ENCODE measurements at regions not wholly inside any gene's neighbourhood (a gene's known extent, or its start where the extent isn't known, plus 50 kb on each side); places are given as distances from the start of the nearest gene placed in this dataset.

- no peak for DNase-seq
Observed at GRCh38 chr2:12062053-12062395, 315.6 kb downstream of the LPIN1 start.

- no peak for DNase-seq
Observed at GRCh38 chr2:12063210-12063609, 316.8 kb downstream of the LPIN1 start.

GRCh38 chr2:12064153-12064552 is 317.7 kb downstream of the LPIN1 start:
- DNase-seq: no peak

- no peak for DNase-seq
Observed at GRCh38 chr2:12066116-12066515, 319.7 kb downstream of the LPIN1 start.

GRCh38 chr2:12066986-12067385 is 320.6 kb downstream of the LPIN1 start:
- DNase-seq: no peak

GRCh38 chr2:12068796-12069538 is 322.5 kb downstream of the LPIN1 start:
- no peak for DNase-seq

- no peak for DNase-seq
Observed at GRCh38 chr2:12070153-12070552, 323.7 kb downstream of the LPIN1 start.

- no peak for DNase-seq
Observed at GRCh38 chr2:12070581-12070980, 324.1 kb downstream of the LPIN1 start.

- no peak for DNase-seq
Observed at GRCh38 chr2:12071318-12071717, 324.9 kb downstream of the LPIN1 start.

GRCh38 chr2:12073217-12073852 is 326.9 kb downstream of the LPIN1 start:
- DNase-seq: no peak

GRCh38 chr2:12074126-12074844 is 327.9 kb downstream of the LPIN1 start:
- DNase-seq: no peak

- DNase-seq: no peak
Observed at GRCh38 chr2:12074845-12075217, 328.4 kb downstream of the LPIN1 start.

GRCh38 chr2:12075603-12076002 is 329.2 kb downstream of the LPIN1 start:
- no peak for DNase-seq

GRCh38 chr2:12076810-12077209 is 330.4 kb downstream of the LPIN1 start:
- DNase-seq: peak; percentile 93

GRCh38 chr2:12080360-12080759 is 333.9 kb downstream of the LPIN1 start:
- DNase-seq: no peak

GRCh38 chr2:12081481-12082210 is 335.2 kb downstream of the LPIN1 start:
- DNase-seq: no peak

GRCh38 chr2:12083081-12083581 is 336.7 kb downstream of the LPIN1 start:
- no peak for DNase-seq

GRCh38 chr2:12083713-12084419 is 337.4 kb downstream of the LPIN1 start:
- DNase-seq: no peak

- DNase-seq: no peak
Observed at GRCh38 chr2:12087175-12087574, 340.7 kb downstream of the LPIN1 start.

GRCh38 chr2:12087671-12088380 is 341.4 kb downstream of the LPIN1 start:
- no peak for DNase-seq

GRCh38 chr2:12089001-12089400 is 342.6 kb downstream of the LPIN1 start:
- no peak for DNase-seq

GRCh38 chr2:12089496-12089895 is 343.1 kb downstream of the LPIN1 start:
- no peak for DNase-seq

Measured in NCI-H187 treated with DMSO at 0.1 percent for 48 hours (cell line).